GM23338 (cell line): ENCODE measurements at regions not wholly inside any gene's neighbourhood (a gene's known extent, or its start where the extent isn't known, plus 50 kb on each side); places are given as distances from the start of the nearest gene placed in this dataset.

Experiments used
- ATAC-seq: fragments of 200-7000 bp; cut with Tn5 transposase; 3 replicates; pipeline ENCODE4 v1.9.1; 2020
- DNase-seq: peaks from one replicate; pipeline ENCODE4 v3.0.0-alpha.2; 2015; ENCODE audit warnings: low spot score
- H2AFZ ChIP-seq: fragments of 200-600 bp; sonication (generic); 2 replicates; pipeline ENCODE4 v1.8.0; 2016; ENCODE audit warnings: antibody characterized with exemption, mild to moderate bottlenecking, moderate library complexity
- H3F3A ChIP-seq: fragments of 200-600 bp; sonication (generic); replicated peaks from 2 replicates; pipeline ENCODE4 v1.8.0; 2017; ENCODE audit warnings: antibody characterized with exemption, mixed run types, low read depth
- H3K27ac ChIP-seq: fragments of 200-600 bp; sonication (generic); 2 replicates; pipeline ENCODE4 v1.6.1; 2016; ENCODE audit warnings: low read depth
- H3K27me3 ChIP-seq: fragments of 200-600 bp; sonication (generic); 2 replicates; pipeline ENCODE4 v1.8.0; 2016; ENCODE audit warnings: mild to moderate bottlenecking, mixed run types, moderate library complexity; ENCODE audit not compliant: insufficient read depth
- H3K36me3 ChIP-seq: fragments of 200-600 bp; sonication (generic); 2 replicates; pipeline ENCODE4 v1.8.0; 2016; ENCODE audit warnings: mild to moderate bottlenecking; ENCODE audit not compliant: insufficient read depth
- H3K4me1 ChIP-seq: fragments of 200-600 bp; sonication (generic); 2 replicates; pipeline ENCODE4 v1.8.0; 2016; ENCODE audit warnings: mild to moderate bottlenecking, moderate library complexity; ENCODE audit not compliant: insufficient read depth
- H3K4me2 ChIP-seq: fragments of 200-600 bp; sonication (generic); 2 replicates; pipeline ENCODE4 v1.7.1; 2017; ENCODE audit warnings: mixed run types
- H3K4me3 ChIP-seq: fragments of 200-600 bp; sonication (generic); 2 replicates; pipeline ENCODE4 v1.6.1; 2016; ENCODE audit warnings: mixed run types
- H3K79me2 ChIP-seq: fragments of 200-600 bp; sonication (generic); replicated peaks from 2 replicates; pipeline ENCODE4 v1.8.0; 2017; ENCODE audit warnings: mild to moderate bottlenecking; ENCODE audit not compliant: insufficient read depth
- H3K9me2 ChIP-seq: fragments of 200-600 bp; sonication (generic); 2 replicates; pipeline ENCODE4 v1.8.0; 2017; ENCODE audit not compliant: insufficient read depth
- H4K20me1 ChIP-seq: fragments of 200-600 bp; sonication (generic); replicated peaks from 2 replicates; pipeline ENCODE4 v1.8.0; 2017; ENCODE audit warnings: mild to moderate bottlenecking; ENCODE audit not compliant: insufficient read depth
- H3K27ac Mint-ChIP-seq: 2 replicates; pipeline ENCODE4 v1.8.0; 2020; ENCODE audit warnings: inconsistent platforms, mild to moderate bottlenecking, moderate library complexity, mixed read lengths
- H3K27me3 Mint-ChIP-seq: 3 replicates; pipeline ENCODE4 v1.8.0; 2022; ENCODE audit warnings: low read depth, mild to moderate bottlenecking, moderate library complexity, mixed read lengths, inconsistent platforms; ENCODE audit not compliant: insufficient read depth, poor library complexity
- H3K36me3 Mint-ChIP-seq: 3 replicates; pipeline ENCODE4 v1.8.0; 2021; ENCODE audit warnings: low read depth, mild to moderate bottlenecking, inconsistent platforms, moderate library complexity, mixed read lengths
- H3K4me1 Mint-ChIP-seq: 3 replicates; pipeline ENCODE4 v1.8.0; 2020; ENCODE audit warnings: mild to moderate bottlenecking, inconsistent platforms, mixed read lengths
- H3K4me3 Mint-ChIP-seq: 3 replicates; pipeline ENCODE4 v1.8.0; 2021; ENCODE audit warnings: moderate library complexity, mild to moderate bottlenecking, inconsistent platforms, mixed read lengths
- H3K9me3 Mint-ChIP-seq: 3 replicates; pipeline ENCODE4 v1.8.0; 2020; ENCODE audit warnings: moderate library complexity, mild to moderate bottlenecking, inconsistent platforms, mixed read lengths
- CREB1 ChIP-seq: fragments of 250-450 bp; sonication (Bioruptor Pico); IDR thresholded peaks from 2 replicates; pipeline ENCODE4 v1.5.0; 2020; ENCODE audit warnings: low read depth, mild to moderate bottlenecking, moderate library complexity
- CTCF ChIP-seq, 2 experiments: fragments of 200-600 bp in 1 of 2; sonication (generic) in 1 of 2; conservative IDR thresholded peaks; 2 replicates each; pipeline versions ENCODE4 v1.5.1 to v1.6.1; 2016 to 2017; ENCODE audit warnings: antibody characterized with exemption in 2 of 2, low read depth in 2 of 2, mild to moderate bottlenecking in 2 of 2, moderate library complexity in 1 of 2
- POLR2AphosphoS5 ChIP-seq: IDR thresholded peaks from 2 replicates; pipeline ENCODE4 v1.6.1; 2016; ENCODE audit warnings: antibody characterized with exemption, low read depth
- STAT1 ChIP-seq: IDR thresholded peaks from one replicate; pipeline ENCODE4 v1.6.1; 2016; ENCODE audit warnings: antibody characterized with exemption; ENCODE audit not compliant: unreplicated experiment
- ZNF331 ChIP-seq: fragments of 250-450 bp; sonication (Bioruptor Pico); IDR thresholded peaks from 2 replicates; pipeline ENCODE4 v1.5.0; 2020; ENCODE audit warnings: low read depth, mild to moderate bottlenecking, moderate library complexity
- TF ChIP-seq, protein P1 (sequence below): fragments of 250-450 bp; sonication (Bioruptor Pico); IDR thresholded peaks from 2 replicates; pipeline ENCODE4 v1.5.0; 2020; ENCODE audit warnings: mild to moderate bottlenecking, moderate library complexity
- TF ChIP-seq, protein P2 (sequence below): IDR thresholded peaks from 2 replicates; pipeline ENCODE4 v1.6.1; 2016; ENCODE audit warnings: antibody characterized with exemption

DNA sequence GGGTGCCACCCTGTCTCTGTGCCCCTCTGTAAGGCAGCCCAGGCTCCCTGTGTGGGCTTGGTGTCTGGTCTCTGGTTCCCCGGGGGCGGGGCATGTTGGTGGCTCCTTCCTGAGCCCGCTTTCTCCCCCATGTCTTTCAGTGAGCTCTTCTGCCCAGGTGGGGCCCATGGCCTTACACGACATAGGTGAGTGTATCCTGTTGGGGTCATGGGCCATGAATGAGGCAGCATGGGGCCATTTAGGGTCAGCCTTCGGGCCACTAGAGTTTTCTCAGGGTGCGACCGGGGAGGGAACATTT is 195.1 kb downstream of the UBE3A start (continued):
- TF ChIP-seq, protein P1, sequence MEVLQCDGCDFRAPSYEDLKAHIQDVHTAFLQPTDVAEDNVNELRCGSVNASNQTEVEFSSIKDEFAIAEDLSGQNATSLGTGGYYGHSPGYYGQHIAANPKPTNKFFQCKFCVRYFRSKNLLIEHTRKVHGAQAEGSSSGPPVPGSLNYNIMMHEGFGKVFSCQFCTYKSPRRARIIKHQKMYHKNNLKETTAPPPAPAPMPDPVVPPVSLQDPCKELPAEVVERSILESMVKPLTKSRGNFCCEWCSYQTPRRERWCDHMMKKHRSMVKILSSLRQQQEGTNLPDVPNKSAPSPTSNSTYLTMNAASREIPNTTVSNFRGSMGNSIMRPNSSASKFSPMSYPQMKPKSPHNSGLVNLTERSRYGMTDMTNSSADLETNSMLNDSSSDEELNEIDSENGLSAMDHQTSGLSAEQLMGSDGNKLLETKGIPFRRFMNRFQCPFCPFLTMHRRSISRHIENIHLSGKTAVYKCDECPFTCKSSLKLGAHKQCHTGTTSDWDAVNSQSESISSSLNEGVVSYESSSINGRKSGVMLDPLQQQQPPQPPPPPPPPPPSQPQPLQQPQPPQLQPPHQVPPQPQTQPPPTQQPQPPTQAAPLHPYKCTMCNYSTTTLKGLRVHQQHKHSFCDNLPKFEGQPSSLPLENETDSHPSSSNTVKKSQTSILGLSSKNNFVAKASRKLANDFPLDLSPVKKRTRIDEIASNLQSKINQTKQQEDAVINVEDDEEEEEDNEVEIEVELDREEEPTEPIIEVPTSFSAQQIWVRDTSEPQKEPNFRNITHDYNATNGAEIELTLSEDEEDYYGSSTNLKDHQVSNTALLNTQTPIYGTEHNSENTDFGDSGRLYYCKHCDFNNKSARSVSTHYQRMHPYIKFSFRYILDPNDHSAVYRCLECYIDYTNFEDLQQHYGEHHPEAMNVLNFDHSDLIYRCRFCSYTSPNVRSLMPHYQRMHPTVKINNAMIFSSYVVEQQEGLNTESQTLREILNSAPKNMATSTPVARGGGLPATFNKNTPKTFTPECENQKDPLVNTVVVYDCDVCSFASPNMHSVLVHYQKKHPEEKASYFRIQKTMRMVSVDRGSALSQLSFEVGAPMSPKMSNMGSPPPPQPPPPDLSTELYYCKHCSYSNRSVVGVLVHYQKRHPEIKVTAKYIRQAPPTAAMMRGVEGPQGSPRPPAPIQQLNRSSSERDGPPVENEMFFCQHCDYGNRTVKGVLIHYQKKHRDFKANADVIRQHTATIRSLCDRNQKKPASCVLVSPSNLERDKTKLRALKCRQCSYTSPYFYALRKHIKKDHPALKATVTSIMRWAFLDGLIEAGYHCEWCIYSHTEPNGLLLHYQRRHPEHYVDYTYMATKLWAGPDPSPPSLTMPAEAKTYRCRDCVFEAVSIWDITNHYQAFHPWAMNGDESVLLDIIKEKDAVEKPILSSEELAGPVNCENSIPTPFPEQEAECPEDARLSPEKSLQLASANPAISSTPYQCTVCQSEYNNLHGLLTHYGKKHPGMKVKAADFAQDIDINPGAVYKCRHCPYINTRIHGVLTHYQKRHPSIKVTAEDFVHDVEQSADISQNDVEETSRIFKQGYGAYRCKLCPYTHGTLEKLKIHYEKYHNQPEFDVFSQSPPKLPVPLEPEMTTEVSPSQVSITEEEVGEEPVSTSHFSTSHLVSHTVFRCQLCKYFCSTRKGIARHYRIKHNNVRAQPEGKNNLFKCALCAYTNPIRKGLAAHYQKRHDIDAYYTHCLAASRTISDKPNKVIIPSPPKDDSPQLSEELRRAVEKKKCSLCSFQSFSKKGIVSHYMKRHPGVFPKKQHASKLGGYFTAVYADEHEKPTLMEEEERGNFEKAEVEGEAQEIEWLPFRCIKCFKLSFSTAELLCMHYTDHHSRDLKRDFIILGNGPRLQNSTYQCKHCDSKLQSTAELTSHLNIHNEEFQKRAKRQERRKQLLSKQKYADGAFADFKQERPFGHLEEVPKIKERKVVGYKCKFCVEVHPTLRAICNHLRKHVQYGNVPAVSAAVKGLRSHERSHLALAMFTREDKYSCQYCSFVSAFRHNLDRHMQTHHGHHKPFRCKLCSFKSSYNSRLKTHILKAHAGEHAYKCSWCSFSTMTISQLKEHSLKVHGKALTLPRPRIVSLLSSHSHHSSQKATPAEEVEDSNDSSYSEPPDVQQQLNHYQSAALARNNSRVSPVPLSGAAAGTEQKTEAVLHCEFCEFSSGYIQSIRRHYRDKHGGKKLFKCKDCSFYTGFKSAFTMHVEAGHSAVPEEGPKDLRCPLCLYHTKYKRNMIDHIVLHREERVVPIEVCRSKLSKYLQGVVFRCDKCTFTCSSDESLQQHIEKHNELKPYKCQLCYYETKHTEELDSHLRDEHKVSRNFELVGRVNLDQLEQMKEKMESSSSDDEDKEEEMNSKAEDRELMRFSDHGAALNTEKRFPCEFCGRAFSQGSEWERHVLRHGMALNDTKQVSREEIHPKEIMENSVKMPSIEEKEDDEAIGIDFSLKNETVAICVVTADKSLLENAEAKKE, result no peak
- no peak for TF ChIP-seq POLR2AphosphoS5
- no peak for TF ChIP-seq CTCF (conservative IDR thresholded peaks at IDR 0.05; ENCODE audit: low read depth in 2 of 2)
- no peak for TF ChIP-seq ZNF331 (CRISPR knock-in tag)
- no peak for TF ChIP-seq STAT1
- TF ChIP-seq CREB1 (CRISPR knock-in tag), result no peak

- no peaks in the 10 kb centered on the region for H3K9me2 ChIP-seq
- Mint-ChIP-seq H3K27ac (no peak overlapping the region), H3K36me3 (peaks cover 10% of the 10 kb centered on the region; the same call in 2 of the 3 replicates), H3K4me3 (no peak overlapping the region), H3K4me1 (no peaks in the 10 kb centered on the region), H3K9me3 (peaks cover 91% of the 10 kb centered on the region), H3K27me3 (peaks cover 4% of the 10 kb centered on the region)
- no peaks in the 10 kb centered on the region for H3K4me1 ChIP-seq
- no peaks in the 10 kb centered on the region for H3K36me3 ChIP-seq
- no peaks in the 10 kb centered on the region for H4K20me1 ChIP-seq
- no peaks in the 10 kb centered on the region for H3K27me3 ChIP-seq
- H3K79me2 ChIP-seq, result no peaks in the 10 kb centered on the region
- H2AFZ ChIP-seq, result no peak overlapping the region
- ATAC-seq (no peak), DNase-seq (no peak)
- H3K4me2 ChIP-seq, result no peak overlapping the region
- H3K27ac ChIP-seq, result no peak overlapping the region
- no peaks in the 10 kb centered on the region for H3F3A ChIP-seq
- H3K4me3 ChIP-seq, result no peak overlapping the region
- TF ChIP-seq, protein P2, sequence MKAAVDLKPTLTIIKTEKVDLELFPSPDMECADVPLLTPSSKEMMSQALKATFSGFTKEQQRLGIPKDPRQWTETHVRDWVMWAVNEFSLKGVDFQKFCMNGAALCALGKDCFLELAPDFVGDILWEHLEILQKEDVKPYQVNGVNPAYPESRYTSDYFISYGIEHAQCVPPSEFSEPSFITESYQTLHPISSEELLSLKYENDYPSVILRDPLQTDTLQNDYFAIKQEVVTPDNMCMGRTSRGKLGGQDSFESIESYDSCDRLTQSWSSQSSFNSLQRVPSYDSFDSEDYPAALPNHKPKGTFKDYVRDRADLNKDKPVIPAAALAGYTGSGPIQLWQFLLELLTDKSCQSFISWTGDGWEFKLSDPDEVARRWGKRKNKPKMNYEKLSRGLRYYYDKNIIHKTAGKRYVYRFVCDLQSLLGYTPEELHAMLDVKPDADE, result no peak
Measured at GRCh38 chr15:25244731-25245585, 193.9 kb downstream of the UBE3A start.
